H1 (cell line): ENCODE measurements at regions not wholly inside any gene's neighbourhood (a gene's known extent, or its start where the extent isn't known, plus 50 kb on each side); places are given as distances from the start of the nearest gene placed in this dataset.

ENCODE experiments used
- CTCF ChIA-PET: fragments of 300-600 bp; sonication (Branson Sonifier 250); formaldehyde crosslinking; loops from one replicate; lab custom pipeline; 2021; ENCODE audit not compliant: partially characterized antibody; lab: Charles Lee
- POLR2A ChIA-PET: fragments of 300-600 bp; sonication (Branson Sonifier 250); formaldehyde crosslinking; loops from one replicate; lab custom pipeline; 2021; ENCODE audit warnings: inconsistent platforms; ENCODE audit not compliant: partially characterized antibody; lab: Charles Lee
- DNase-seq, 2 experiments: peaks; one replicate each; pipeline versions ENCODE4 v3.0.0 to v3.0.0-alpha.2; 2010 to 2022; ENCODE audit warnings: low spot score in 2 of 2, low read depth in 1 of 2, mixed read lengths in 1 of 2
- FAIRE-seq: peaks from 2 replicates; lab custom pipeline; 2011; peaks lifted over from hg19 to GRCh38; lab: Jason Lieb, UNC
- H2AFZ ChIP-seq: 2 replicates; pipeline ENCODE4 v1.8.1; 2012; ENCODE audit warnings: low read length, inconsistent platforms
- H2AK5ac ChIP-seq: 2 replicates; pipeline ENCODE4 v1.6.1; 2013; ENCODE audit warnings: low read depth, low read length
- H2BK120ac ChIP-seq: replicated peaks from 2 replicates; pipeline ENCODE3; 2013; ENCODE audit warnings: low read depth, low read length, inconsistent platforms
- H2BK12ac ChIP-seq: 2 replicates; pipeline ENCODE4 v1.6.1; 2013; ENCODE audit warnings: low read depth, low read length
- H2BK15ac ChIP-seq: 2 replicates; pipeline ENCODE4 v1.6.1; 2013; ENCODE audit warnings: low read length
- H2BK20ac ChIP-seq: 2 replicates; pipeline ENCODE4 v1.6.1; 2013; ENCODE audit warnings: low read length
- H2BK5ac ChIP-seq: 2 replicates; pipeline ENCODE4 v1.6.1; 2013; ENCODE audit warnings: low read depth, low read length
- H3K14ac ChIP-seq: 2 replicates; pipeline ENCODE4 v1.6.1; 2013; ENCODE audit warnings: inconsistent platforms; ENCODE audit not compliant: insufficient read length
- H3K18ac ChIP-seq: 2 replicates; pipeline ENCODE4 v1.6.1; 2013; ENCODE audit warnings: low read length; ENCODE audit errors: extremely low read depth
- H3K23ac ChIP-seq: 2 replicates; pipeline ENCODE4 v1.6.1; 2013; ENCODE audit warnings: inconsistent platforms; ENCODE audit not compliant: insufficient read length
- H3K23me2 ChIP-seq: 2 replicates; pipeline ENCODE4 v1.6.1; 2013; ENCODE audit warnings: low read depth, low read length
- H3K27ac ChIP-seq: 2 replicates; pipeline ENCODE4 v1.6.1; 2011; ENCODE audit warnings: low read depth, low read length, inconsistent platforms
- H3K27me3 ChIP-seq, 4 experiments: replicated peaks in 1 of 4; 1 replicate in 1 of 4; 2 replicates in 3 of 4; pipeline versions ENCODE4 v1.6.1 to v1.8.1; 2011 to 2013; ENCODE audit warnings: low read length in 3 of 4, mild to moderate bottlenecking in 3 of 4, inconsistent platforms in 2 of 4, mixed read lengths in 2 of 4, moderate library complexity in 1 of 4; ENCODE audit not compliant: control insufficient read depth in 3 of 4, insufficient read depth in 3 of 4; ENCODE audit errors: extremely low read depth in 1 of 4
- H3K36me3 ChIP-seq, 4 experiments: 2 replicates each; pipeline versions ENCODE4 v1.6.1 to v1.8.1; 2011 to 2013; ENCODE audit warnings: mild to moderate bottlenecking in 4 of 4, low read length in 3 of 4, moderate library complexity in 2 of 4, control low read depth in 1 of 4, inconsistent platforms in 1 of 4; ENCODE audit not compliant: insufficient read depth in 4 of 4, control insufficient read depth in 2 of 4
- H3K4ac ChIP-seq: replicated peaks from 2 replicates; pipeline ENCODE3; 2013; ENCODE audit warnings: low read length, low read depth, mixed read lengths, inconsistent platforms; ENCODE audit not compliant: insufficient read length
- H3K4me1 ChIP-seq, 4 experiments: replicated peaks in 1 of 4; 1 replicate in 1 of 4; 2 replicates in 3 of 4; pipeline versions ENCODE4 v1.6.1 to v1.8.1; 2011 to 2013; ENCODE audit warnings: low read length in 3 of 4, inconsistent platforms in 2 of 4, mixed read lengths in 1 of 4; ENCODE audit not compliant: insufficient read depth in 4 of 4, control insufficient read depth in 3 of 4
- H3K4me2 ChIP-seq, 2 experiments: 2 replicates each; pipeline versions ENCODE4 v1.6.1 to v1.8.1; 2011 to 2013; ENCODE audit warnings: low read depth in 2 of 2, low read length in 2 of 2, control low read depth in 1 of 2, inconsistent platforms in 1 of 2, mild to moderate bottlenecking in 1 of 2; ENCODE audit not compliant: insufficient read depth in 1 of 2
- H3K4me3 ChIP-seq, 4 experiments: fragments of 200-600, 300-600 bp in 1 of 4; sonication (generic), shearing (Covaris generic), sonication (Bioruptor Twin) in 1 of 4; 2 replicates each; pipeline versions ENCODE4 v1.5.1 to v1.8.1; 2011 to 2016; ENCODE audit warnings: low read length in 4 of 4, low read depth in 3 of 4, control low read depth in 2 of 4, inconsistent platforms in 2 of 4, mild to moderate bottlenecking in 2 of 4, mixed read lengths in 1 of 4, moderate library complexity in 1 of 4; ENCODE audit not compliant: insufficient read depth in 2 of 4; ENCODE audit errors: extremely low read depth in 1 of 4
- H3K56ac ChIP-seq: replicated peaks from 2 replicates; pipeline ENCODE3; 2013; ENCODE audit warnings: low read depth, mild to moderate bottlenecking, mixed read lengths, low read length, inconsistent platforms; ENCODE audit not compliant: insufficient read length
- H3K79me1 ChIP-seq: 2 replicates; pipeline ENCODE4 v1.6.1; 2013; ENCODE audit warnings: low read depth, low read length, control low read depth
- H3K79me2 ChIP-seq, 2 experiments: 2 replicates each; pipeline versions ENCODE4 v1.6.1 to v1.8.1; 2012 to 2013; ENCODE audit warnings: low read length in 2 of 2, mild to moderate bottlenecking in 2 of 2, inconsistent platforms in 1 of 2; ENCODE audit not compliant: insufficient read depth in 2 of 2, control insufficient read depth in 1 of 2
- H3K9ac ChIP-seq, 4 experiments: replicated peaks in 1 of 4; 1 replicate in 1 of 4; 2 replicates in 3 of 4; pipeline versions ENCODE4 v1.6.1 to v1.8.1; 2011 to 2013; ENCODE audit warnings: low read depth in 3 of 4, low read length in 3 of 4, control low read depth in 2 of 4, mild to moderate bottlenecking in 2 of 4, moderate library complexity in 2 of 4, inconsistent platforms in 1 of 4; ENCODE audit errors: extremely low read depth in 1 of 4
- H3K9me3 ChIP-seq, 2 experiments: 2 replicates each; pipeline versions ENCODE4 v1.6.1 to v1.8.1; 2012 to 2013; ENCODE audit warnings: mild to moderate bottlenecking in 2 of 2, moderate library complexity in 2 of 2, control low read depth in 1 of 2, inconsistent platforms in 1 of 2, low read depth in 1 of 2, low read length in 1 of 2, mixed read lengths in 1 of 2; ENCODE audit not compliant: insufficient read depth in 2 of 2
- H4K20me1 ChIP-seq, 2 experiments: replicated peaks in 1 of 2; 2 replicates each; pipeline versions ENCODE3 to v1.8.1; 2011 to 2013; ENCODE audit warnings: inconsistent platforms in 2 of 2, low read length in 2 of 2, mild to moderate bottlenecking in 1 of 2; ENCODE audit not compliant: insufficient read depth in 2 of 2, control insufficient read depth in 1 of 2
- H4K5ac ChIP-seq: 2 replicates; pipeline ENCODE4 v1.6.1; 2013; ENCODE audit warnings: low read length, low read depth, mixed read lengths, inconsistent platforms; ENCODE audit not compliant: insufficient read length
- H4K8ac ChIP-seq: 2 replicates; pipeline ENCODE4 v1.8.0; 2013; ENCODE audit warnings: mild to moderate bottlenecking, moderate library complexity, low read length, inconsistent platforms; ENCODE audit not compliant: insufficient read depth; ENCODE audit errors: extremely low read depth
- H4K91ac ChIP-seq: replicated peaks from 2 replicates; pipeline ENCODE3; 2013; ENCODE audit warnings: low read length, mixed read lengths, inconsistent platforms; ENCODE audit not compliant: insufficient read length
- SP2 ChIP-seq: IDR thresholded peaks from 2 replicates; pipeline ENCODE4 v1.6.1; 2012; ENCODE audit warnings: mild to moderate bottlenecking, low read length, inconsistent platforms
- TAF7 ChIP-seq: optimal IDR thresholded peaks from 2 replicates; pipeline ENCODE3; 2011; ENCODE audit warnings: low read depth, mild to moderate bottlenecking, inconsistent platforms, low read length, moderate library complexity, borderline replicate concordance
- WGBS, 2 experiments: shearing (Covaris generic) in 1 of 2; methylation state at CpG; one replicate each; pipeline versions ENCODE4 v1.1.6 to v1.1.7; 2013 to 2015; ENCODE audit warnings: low lambda C conversion rate in 2 of 2, mixed read lengths in 2 of 2, inconsistent platforms in 1 of 2, low coverage in 1 of 2, missing lambda C conversion rate in 1 of 2; ENCODE audit not compliant: insufficient replicate concordance in 2 of 2, insufficient coverage in 1 of 2, insufficient read length in 1 of 2; ENCODE audit errors: extremely low coverage in 1 of 2, missing lambda C conversion rate in 1 of 2; 5-methylcytosine and 5-hydroxymethylcytosine counted together

- H3K4ac ChIP-seq, result no peak overlapping the region
- no peak for FAIRE-seq
- CTCF ChIA-PET, result no interaction called here
- TF ChIP-seq SP2 (no peak), TAF7 (no peak)
Measured at GRCh38 chr10:64419461-64419860, 898.3 kb downstream of the REEP3 start.

More at GRCh38 chr10:64419461-64419860, 898.3 kb downstream of the REEP3 start:
- Histone ChIP-seq H3K4me3 (no peak overlapping the region), H3K79me2 (no peaks in the 10 kb centered on the region), H3K36me3 (no peaks in the 10 kb centered on the region; a peak in 1 of 8 replicates), H3K23ac (no peak overlapping the region), H4K5ac (no peak overlapping the region), H3K27ac (no peak overlapping the region), H2AFZ (no peak overlapping the region), H3K27me3 (no peaks in the 10 kb centered on the region), H3K56ac (no peak overlapping the region), H3K79me1 (no peaks in the 10 kb centered on the region), H2BK15ac (no peak overlapping the region), H3K14ac (no peak overlapping the region), H2BK20ac (no peak overlapping the region), H3K9me3 (no peaks in the 10 kb centered on the region), H3K23me2 (no peaks in the 10 kb centered on the region; the same call in 1 of the 2 replicates), H2AK5ac (no peak overlapping the region), H2BK12ac (no peak overlapping the region), H4K20me1 (peaks cover 0 to 1% of the 10 kb centered on the region in 2 experiments), H3K9ac (no peak overlapping the region), H4K8ac (no peak overlapping the region), H2BK120ac (no peak overlapping the region), H3K4me2 (no peak overlapping the region), H4K91ac (no peak overlapping the region), H3K4me1 (no peaks in the 10 kb centered on the region), H3K18ac (no peak overlapping the region), H2BK5ac (no peak overlapping the region)
- no peak for DNase-seq
- 98% methylated on average over 2 of the region's 2 CpGs; no CpG with 5 or more reads in 1 of the 2 experiments for WGBS, 2 experiments
- POLR2A ChIA-PET, result no interaction called here
